Uterus (tissue), 2 donors: ENCODE measurements at regions not wholly inside any gene's neighbourhood (a gene's known extent, or its start where the extent isn't known, plus 50 kb on each side); places are given as distances from the start of the nearest gene placed in this dataset.

Source experiments
- CTCF ChIP-seq, 4 experiments: fragments of 200-600 bp in 2 of 4; fragments of 450-650 bp in 2 of 4; sonication (generic) in 2 of 4; IDR thresholded peaks; one replicate each; pipeline ENCODE4 v1.5.1; 2016 to 2019; ENCODE audit warnings: antibody characterized with exemption in 4 of 4, mild to moderate bottlenecking in 2 of 4, moderate library complexity in 1 of 4
- POLR2A ChIP-seq, 2 donors: fragments of 450-650 bp; IDR thresholded peaks; one replicate each; pipeline ENCODE4 v1.6.1; 2016; ENCODE audit warnings: antibody characterized with exemption in 2 of 2, mild to moderate bottlenecking in 1 of 2, moderate library complexity in 1 of 2

- TF ChIP-seq CTCF (IDR thresholded peaks at IDR 0.05) = no peak
- TF ChIP-seq POLR2A (IDR thresholded peaks at IDR 0.05) = no peak
Observed at GRCh38 chr14:43692706-43693105, 814.4 kb downstream of the FSCB start.
